ENCODE measurements at regions not wholly inside any gene's neighbourhood (a gene's known extent, or its start where the extent isn't known, plus 50 kb on each side); places are given as distances from the start of the nearest gene placed in this dataset.

- ATAC-seq = no peak
- Histone ChIP-seq H3K79me2 (ENCODE audit: insufficient read depth, low read length) (no peaks in the 10 kb centered on the region), H4K20me1 (ENCODE audit: insufficient read depth) (no peaks in the 10 kb centered on the region), H3K36me3 (ENCODE audit: control insufficient read depth in 1 of 2, insufficient read depth in 2 of 2, low read length in 2 of 2) (no peaks in the 10 kb centered on the region), H2AFZ (ENCODE audit: low read depth, low read length, poor library complexity, severe bottlenecking) (no peak overlapping the region), H3K4me1 (ENCODE audit: control insufficient read depth in 1 of 2, insufficient read depth in 2 of 2, low read length in 2 of 2) (no peaks in the 10 kb centered on the region), H3K4me3 (replicated peaks in 1 of 2; ENCODE audit: low read depth in 1 of 2, low read length in 2 of 2) (no peak overlapping the region), H3K9ac (ENCODE audit: low read length) (no peak overlapping the region), H3K27ac (ENCODE audit: low read depth, low read length) (no peak overlapping the region), H3K27me3 (ENCODE audit: insufficient read depth, low read length) (no peaks in the 10 kb centered on the region), H3K4me2 (ENCODE audit: low read length) (no peak overlapping the region), H3K9me3 (ENCODE audit: control insufficient read depth in 1 of 2, insufficient read depth in 1 of 2, low read depth in 1 of 2, low read length in 2 of 2) (peaks cover 8 to 15% of the 10 kb centered on the region in 2 experiments; a peak in 2 of 4 replicates), H3K9me2 (ENCODE audit: insufficient read depth) (no peaks in the 10 kb centered on the region)
- DNase-seq (ENCODE audit: low read depth, low spot score) = no peak
- POLR2A ChIA-PET = no interaction called here
- RAD21 ChIA-PET (ENCODE audit: low non-redundant PET in 1 of 2, low total read pairs in 2 of 2, uncharacterized antibody in 2 of 2, unreplicated experiment in 2 of 2) = no interaction called here
- intact Hi-C loops (cut with micrococcal nuclease) = no loop called here
- no TSS peak for BruUV-seq (replicated peaks)
- CTCF ChIA-PET = no interaction called here
- TF ChIP-seq SIN3A (IDR thresholded peaks at IDR 0.05; ENCODE audit: low read depth) (no peak), JUND (IDR thresholded peaks at IDR 0.05) (no peak), RAD21 (IDR thresholded peaks at IDR 0.05; ENCODE audit: low read depth) (no peak), ZNF274 (IDR thresholded peaks at IDR 0.05; ENCODE audit: low read depth, low read length) (no peak), TCF7L2 (IDR thresholded peaks at IDR 0.05; ENCODE audit: borderline replicate concordance, extremely low read depth, insufficient read depth, insufficient read length) (no peak), ELF1 (IDR thresholded peaks at IDR 0.05; ENCODE audit: borderline replicate concordance, low read depth) (no peak), CEBPB (IDR thresholded peaks at IDR 0.05; ENCODE audit: low read depth) (no peak), YY1 (IDR thresholded peaks at IDR 0.05; ENCODE audit: extremely low read depth, insufficient replicate concordance, low read depth, low read length) (no peak), REST (IDR thresholded peaks at IDR 0.05; ENCODE audit: low read depth) (no peak), FOSL1 (IDR thresholded peaks at IDR 0.05; ENCODE audit: low read depth) (no peak), EZH2 (IDR thresholded peaks at IDR 0.05) (no peak)
Observed at GRCh38 chr10:9845075-9845474, 1172.6 kb upstream of the CELF2 start.

Data from HCT116 (cell line).